ENCODE measurements at regions not wholly inside any gene's neighbourhood (a gene's known extent, or its start where the extent isn't known, plus 50 kb on each side); places are given as distances from the start of the nearest gene placed in this dataset.
"Not testable (repeated sequence)": the region's sequence is repeated elsewhere in the genome, so short reads cannot be mapped to it uniquely, and the experiment has no call there.

DNA sequence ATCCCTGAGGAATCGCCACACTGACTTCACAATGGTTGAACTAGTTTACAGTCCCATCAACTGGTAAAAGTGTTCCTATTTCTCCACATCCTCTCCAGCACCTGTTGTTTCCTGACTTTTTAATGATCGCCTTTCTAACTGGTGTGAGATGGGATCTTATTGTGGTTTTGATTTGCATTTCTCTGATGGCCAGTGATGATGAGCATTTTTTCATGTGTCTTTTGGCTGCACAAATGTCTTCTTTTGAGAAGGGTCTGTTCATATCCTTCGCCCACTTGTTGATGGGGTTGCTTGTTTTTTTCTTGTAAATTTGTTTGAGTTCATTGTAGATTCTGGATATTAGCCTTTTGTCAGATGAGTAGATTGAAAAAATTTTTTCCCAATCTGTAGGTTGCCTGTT is 76.1 kb upstream of the SATB2 start:
- TF ChIP-seq, protein P1, sequence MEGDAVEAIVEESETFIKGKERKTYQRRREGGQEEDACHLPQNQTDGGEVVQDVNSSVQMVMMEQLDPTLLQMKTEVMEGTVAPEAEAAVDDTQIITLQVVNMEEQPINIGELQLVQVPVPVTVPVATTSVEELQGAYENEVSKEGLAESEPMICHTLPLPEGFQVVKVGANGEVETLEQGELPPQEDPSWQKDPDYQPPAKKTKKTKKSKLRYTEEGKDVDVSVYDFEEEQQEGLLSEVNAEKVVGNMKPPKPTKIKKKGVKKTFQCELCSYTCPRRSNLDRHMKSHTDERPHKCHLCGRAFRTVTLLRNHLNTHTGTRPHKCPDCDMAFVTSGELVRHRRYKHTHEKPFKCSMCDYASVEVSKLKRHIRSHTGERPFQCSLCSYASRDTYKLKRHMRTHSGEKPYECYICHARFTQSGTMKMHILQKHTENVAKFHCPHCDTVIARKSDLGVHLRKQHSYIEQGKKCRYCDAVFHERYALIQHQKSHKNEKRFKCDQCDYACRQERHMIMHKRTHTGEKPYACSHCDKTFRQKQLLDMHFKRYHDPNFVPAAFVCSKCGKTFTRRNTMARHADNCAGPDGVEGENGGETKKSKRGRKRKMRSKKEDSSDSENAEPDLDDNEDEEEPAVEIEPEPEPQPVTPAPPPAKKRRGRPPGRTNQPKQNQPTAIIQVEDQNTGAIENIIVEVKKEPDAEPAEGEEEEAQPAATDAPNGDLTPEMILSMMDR (IDR thresholded peaks at IDR 0.05; ENCODE audit: insufficient read depth, low read length, poor library complexity, severe bottlenecking) = not testable (repeated sequence)
- TF ChIP-seq EZH2phosphoT487 (conservative IDR thresholded peaks at IDR 0.05; ENCODE audit: low read length) = not testable (repeated sequence)

All from SU-DHL-6 (cell line).